ENCODE measurements at regions not wholly inside any gene's neighbourhood (a gene's known extent, or its start where the extent isn't known, plus 50 kb on each side); places are given as distances from the start of the nearest gene placed in this dataset.

GRCh38 chr16:16907089-16907488, 528.1 kb downstream of the NPIPA7 start:
- Histone ChIP-seq H2AFZ (ENCODE audit: low read length) (no peak overlapping the region), H4K20me1 (ENCODE audit: insufficient read depth, low read length) (no peaks in the 10 kb centered on the region), H3K27ac (ENCODE audit: low read length) (no peak overlapping the region), H3K9ac (ENCODE audit: low read length) (no peak overlapping the region), H3K36me3 (replicated peaks; ENCODE audit: insufficient read depth, low read length) (no peaks in the 10 kb centered on the region), H3K4me2 (ENCODE audit: low read depth, low read length) (no peak overlapping the region), H3K4me3 (ENCODE audit: low read length) (no peak overlapping the region), H3K79me2 (ENCODE audit: low read length) (no peaks in the 10 kb centered on the region), H3K4me1 (ENCODE audit: low read length) (no peaks in the 10 kb centered on the region), H3K9me3 (replicated peaks; ENCODE audit: insufficient read depth, low read length) (no peaks in the 10 kb centered on the region), H3K27me3 (replicated peaks; ENCODE audit: insufficient read depth, low read length) (no peaks in the 10 kb centered on the region), H3K9me2 (replicated peaks; ENCODE audit: insufficient read depth, low read length) (no peaks in the 10 kb centered on the region), H3F3A (ENCODE audit: insufficient read depth, low read length) (no peaks in the 10 kb centered on the region)
- no peak for DNase-seq
- no peak for TF ChIP-seq EZH2 (optimal IDR thresholded peaks at IDR 0.05; ENCODE audit: low read depth, low read length)
- no peak for TF ChIP-seq CTCF (IDR thresholded peaks at IDR 0.05; ENCODE audit: low read length)
- TF ChIP-seq EZH2phosphoT487 (IDR thresholded peaks at IDR 0.05; ENCODE audit: low read length): no peak

- Histone ChIP-seq H2AFZ (ENCODE audit: low read length) (no peak overlapping the region), H3K4me2 (ENCODE audit: low read depth, low read length) (no peak overlapping the region), H3K9ac (ENCODE audit: low read length) (no peak overlapping the region), H3K36me3 (replicated peaks; ENCODE audit: insufficient read depth, low read length) (no peaks in the 10 kb centered on the region), H3K4me1 (ENCODE audit: low read length) (no peaks in the 10 kb centered on the region), H3F3A (ENCODE audit: insufficient read depth, low read length) (no peaks in the 10 kb centered on the region), H3K9me3 (replicated peaks; ENCODE audit: insufficient read depth, low read length) (no peaks in the 10 kb centered on the region), H3K27me3 (replicated peaks; ENCODE audit: insufficient read depth, low read length) (no peaks in the 10 kb centered on the region), H3K9me2 (replicated peaks; ENCODE audit: insufficient read depth, low read length) (no peaks in the 10 kb centered on the region), H4K20me1 (ENCODE audit: insufficient read depth, low read length) (no peaks in the 10 kb centered on the region), H3K4me3 (ENCODE audit: low read length) (no peak overlapping the region), H3K79me2 (ENCODE audit: low read length) (no peaks in the 10 kb centered on the region), H3K27ac (ENCODE audit: low read length) (no peak overlapping the region)
- DNase-seq: no peak
- TF ChIP-seq CTCF (IDR thresholded peaks at IDR 0.05; ENCODE audit: low read length) (no peak), EZH2 (optimal IDR thresholded peaks at IDR 0.05; ENCODE audit: low read depth, low read length) (no peak), EZH2phosphoT487 (IDR thresholded peaks at IDR 0.05; ENCODE audit: low read length) (no peak)
Measured at GRCh38 chr16:16908077-16908476, 529.1 kb downstream of the NPIPA7 start.

GRCh38 chr16:16909126-16909525, 530.2 kb downstream of the NPIPA7 start:
- Histone ChIP-seq H3K4me1 (ENCODE audit: low read length) (no peaks in the 10 kb centered on the region), H3K27me3 (replicated peaks; ENCODE audit: insufficient read depth, low read length) (no peaks in the 10 kb centered on the region), H3F3A (ENCODE audit: insufficient read depth, low read length) (no peaks in the 10 kb centered on the region), H3K9me2 (replicated peaks; ENCODE audit: insufficient read depth, low read length) (no peaks in the 10 kb centered on the region), H3K27ac (ENCODE audit: low read length) (no peak overlapping the region), H3K4me2 (ENCODE audit: low read depth, low read length) (no peak overlapping the region), H4K20me1 (ENCODE audit: insufficient read depth, low read length) (no peaks in the 10 kb centered on the region), H3K4me3 (ENCODE audit: low read length) (no peak overlapping the region), H3K79me2 (ENCODE audit: low read length) (no peaks in the 10 kb centered on the region), H3K36me3 (replicated peaks; ENCODE audit: insufficient read depth, low read length) (no peaks in the 10 kb centered on the region), H2AFZ (ENCODE audit: low read length) (no peak overlapping the region), H3K9me3 (replicated peaks; ENCODE audit: insufficient read depth, low read length) (no peaks in the 10 kb centered on the region), H3K9ac (ENCODE audit: low read length) (no peak overlapping the region)
- TF ChIP-seq EZH2phosphoT487 (IDR thresholded peaks at IDR 0.05; ENCODE audit: low read length) (no peak), CTCF (IDR thresholded peaks at IDR 0.05; ENCODE audit: low read length) (no peak), EZH2 (optimal IDR thresholded peaks at IDR 0.05; ENCODE audit: low read depth, low read length) (no peak)
- DNase-seq: no peak
